ENCODE measurements at regions not wholly inside any gene's neighbourhood (a gene's known extent, or its start where the extent isn't known, plus 50 kb on each side); places are given as distances from the start of the nearest gene placed in this dataset.

DNA sequence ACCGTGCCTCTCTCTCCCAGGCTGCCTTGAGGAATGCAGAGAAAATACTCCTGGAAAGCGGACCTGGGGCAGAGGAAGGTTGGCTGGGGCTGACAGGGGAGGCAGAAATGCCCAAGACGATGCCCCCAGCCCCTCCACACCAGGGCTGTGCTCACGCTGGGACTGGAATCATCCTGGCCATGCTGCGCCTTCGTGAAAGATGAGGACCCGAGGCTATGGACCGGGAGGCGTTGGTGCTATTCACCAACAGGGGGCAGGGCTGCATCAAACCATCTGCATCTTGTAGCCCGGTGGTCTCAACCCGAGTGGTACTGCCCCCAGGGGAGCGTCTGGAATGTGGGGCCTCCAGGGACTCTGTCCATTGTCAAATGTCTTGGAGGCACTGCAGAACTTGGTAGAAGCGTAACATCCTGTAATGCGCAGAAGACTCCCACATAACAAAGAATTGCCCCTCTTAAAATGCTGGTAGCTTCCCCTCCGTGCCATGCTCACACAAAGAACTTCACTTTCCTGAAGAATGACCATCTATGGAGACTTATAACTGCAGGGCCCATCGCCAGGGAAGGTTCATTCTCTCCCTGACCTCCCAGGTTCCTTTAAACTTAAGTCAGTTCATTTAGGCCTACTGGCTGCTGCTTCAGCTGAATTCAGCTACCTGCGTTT lies 251.2 kb downstream of the RRAGC start:
- no peak for ATAC-seq (ENCODE audit: low FRiP score)
- no peaks in the 10 kb centered on the region for H3K27me3 ChIP-seq (ENCODE audit: control insufficient read depth in 1 of 2, insufficient read depth in 2 of 2, low read length in 1 of 2)
- no peaks in the 10 kb centered on the region for H3K36me3 ChIP-seq (ENCODE audit: control insufficient read depth in 1 of 2, insufficient read depth in 2 of 2, low read length in 1 of 2)
- H3K27ac ChIP-seq (ENCODE audit: low read depth in 1 of 2, low read length in 2 of 2) = no peak overlapping the region
- intact Hi-C loops (cut with DNase I) = loop anchor here (10.0 kb wide), 1 partner anchor 206 kb away; no protein-coding TSS in a partner anchor
- H3K4me1 ChIP-seq (ENCODE audit: control insufficient read depth in 1 of 2, insufficient read depth in 2 of 2, low read length in 2 of 2) = no peaks in the 10 kb centered on the region
- no peak overlapping the region for H3K4me3 ChIP-seq (ENCODE audit: low read length in 2 of 2)
- DNase-seq = no peak
- no peaks in the 10 kb centered on the region for H3K9me3 ChIP-seq (ENCODE audit: control insufficient read depth, low read length)
- WGBS, 2 donors = 24 to 26% methylated on average over 17 of the region's 17 CpGs

GRCh38 chr1:38607526-38607925 lies 252.0 kb downstream of the RRAGC start:
- DNase-seq = no peak
- WGBS, 2 donors = 60 to 64% methylated on average over 8 of the region's 8 CpGs

DNA sequence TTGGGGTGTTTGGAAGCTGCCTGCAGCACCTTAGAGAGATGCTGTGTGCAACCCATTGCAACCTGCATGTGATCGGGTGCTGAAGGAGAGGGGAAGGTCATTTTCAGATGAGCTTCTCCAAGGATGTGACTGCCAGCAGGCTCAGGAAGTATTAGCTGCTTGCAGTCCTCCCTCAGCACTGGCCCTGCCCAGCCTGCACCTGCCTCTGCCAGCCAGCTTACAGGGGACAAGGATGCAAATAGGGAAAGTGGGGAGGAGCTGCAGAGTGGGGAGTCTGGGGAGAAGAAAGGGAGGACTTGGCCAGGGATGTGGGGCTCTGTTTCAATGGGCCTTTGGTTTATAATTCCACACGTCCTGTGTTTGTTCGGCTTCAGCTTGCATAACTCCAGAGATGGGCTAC lies 254.5 kb downstream of the RRAGC start:
- no peak overlapping the region for H3K4me3 ChIP-seq (ENCODE audit: low read length in 2 of 2)
- no peaks in the 10 kb centered on the region for H3K36me3 ChIP-seq (ENCODE audit: control insufficient read depth in 1 of 2, insufficient read depth in 2 of 2, low read length in 1 of 2)
- intact Hi-C loops (cut with DNase I) = loop anchor here (10.0 kb wide), 1 partner anchor 210 kb away; no protein-coding TSS in a partner anchor
- no peak overlapping the region for H3K27ac ChIP-seq (ENCODE audit: low read depth in 1 of 2, low read length in 2 of 2)
- DNase-seq (no peak), ATAC-seq (ENCODE audit: low FRiP score) (no peak)
- H3K27me3 ChIP-seq (ENCODE audit: control insufficient read depth in 1 of 2, insufficient read depth in 2 of 2, low read length in 1 of 2) = no peaks in the 10 kb centered on the region
- no peaks in the 10 kb centered on the region for H3K4me1 ChIP-seq (ENCODE audit: control insufficient read depth in 1 of 2, insufficient read depth in 2 of 2, low read length in 2 of 2)
- 77% methylated on average over 3 of the region's 3 CpGs for WGBS, 2 donors
- no peaks in the 10 kb centered on the region for H3K9me3 ChIP-seq (ENCODE audit: control insufficient read depth, low read length)

More at GRCh38 chr1:38607526-38607925, 252.0 kb downstream of the RRAGC start:
- H3K36me3 ChIP-seq (ENCODE audit: control insufficient read depth in 1 of 2, insufficient read depth in 2 of 2, low read length in 1 of 2) = no peaks in the 10 kb centered on the region
- ATAC-seq (ENCODE audit: low FRiP score) = no peak
- no peaks in the 10 kb centered on the region for H3K27me3 ChIP-seq (ENCODE audit: control insufficient read depth in 1 of 2, insufficient read depth in 2 of 2, low read length in 1 of 2)
- no peaks in the 10 kb centered on the region for H3K4me1 ChIP-seq (ENCODE audit: control insufficient read depth in 1 of 2, insufficient read depth in 2 of 2, low read length in 2 of 2)
- intact Hi-C loops (cut with DNase I) = loop anchor here (10.0 kb wide), 1 partner anchor 207 kb away; no protein-coding TSS in a partner anchor
- no peak overlapping the region for H3K27ac ChIP-seq (ENCODE audit: low read depth in 1 of 2, low read length in 2 of 2)
- H3K9me3 ChIP-seq (ENCODE audit: control insufficient read depth, low read length) = no peaks in the 10 kb centered on the region
- H3K4me3 ChIP-seq (ENCODE audit: low read length in 2 of 2) = no peak overlapping the region

- 84 to 86% methylated on average over 8 of the region's 8 CpGs for WGBS, 2 donors
- DNase-seq (no peak), ATAC-seq (ENCODE audit: low FRiP score) (no peak)
- no peaks in the 10 kb centered on the region for H3K27me3 ChIP-seq (ENCODE audit: control insufficient read depth in 1 of 2, insufficient read depth in 2 of 2, low read length in 1 of 2)
- H3K4me1 ChIP-seq (ENCODE audit: control insufficient read depth in 1 of 2, insufficient read depth in 2 of 2, low read length in 2 of 2) = no peaks in the 10 kb centered on the region
- intact Hi-C loops (cut with DNase I) = loop anchor here (10.0 kb wide), 1 partner anchor 211 kb away; no protein-coding TSS in a partner anchor
- no peak overlapping the region for H3K27ac ChIP-seq (ENCODE audit: low read depth in 1 of 2, low read length in 2 of 2)
- H3K4me3 ChIP-seq (ENCODE audit: low read length in 2 of 2) = no peak overlapping the region
- H3K9me3 ChIP-seq (ENCODE audit: control insufficient read depth, low read length) = no peaks in the 10 kb centered on the region
- no peaks in the 10 kb centered on the region for H3K36me3 ChIP-seq (ENCODE audit: control insufficient read depth in 1 of 2, insufficient read depth in 2 of 2, low read length in 1 of 2)
Measured at GRCh38 chr1:38603907-38604306, 255.7 kb downstream of the RRAGC start.

- intact Hi-C loops (cut with DNase I) = loop anchor here (10.0 kb wide), 1 partner anchor 214 kb away; no protein-coding TSS in a partner anchor
- DNase-seq (no peak), ATAC-seq (ENCODE audit: low FRiP score) (no peak)
- no peaks in the 10 kb centered on the region for H3K4me1 ChIP-seq (ENCODE audit: control insufficient read depth in 1 of 2, insufficient read depth in 2 of 2, low read length in 2 of 2)
- WGBS, 2 donors = 58 to 66% methylated on average over 4 of the region's 4 CpGs
- peaks cover 1% of the 10 kb centered on the region for H3K9me3 ChIP-seq (ENCODE audit: control insufficient read depth, low read length)
- no peaks in the 10 kb centered on the region for H3K27me3 ChIP-seq (ENCODE audit: control insufficient read depth in 1 of 2, insufficient read depth in 2 of 2, low read length in 1 of 2)
- H3K36me3 ChIP-seq (ENCODE audit: control insufficient read depth in 1 of 2, insufficient read depth in 2 of 2, low read length in 1 of 2) = no peaks in the 10 kb centered on the region
- no peak overlapping the region for H3K27ac ChIP-seq (ENCODE audit: low read depth in 1 of 2, low read length in 2 of 2)
- no peak overlapping the region for H3K4me3 ChIP-seq (ENCODE audit: low read length in 2 of 2)
Measured at GRCh38 chr1:38600905-38601304, 258.7 kb downstream of the RRAGC start.

- Histone ChIP-seq H3K27ac (ENCODE audit: low read depth in 1 of 2, low read length in 2 of 2) (no peak overlapping the region), H3K36me3 (ENCODE audit: control insufficient read depth in 1 of 2, insufficient read depth in 2 of 2, low read length in 1 of 2) (no peaks in the 10 kb centered on the region), H3K27me3 (ENCODE audit: control insufficient read depth in 1 of 2, insufficient read depth in 2 of 2, low read length in 1 of 2) (no peaks in the 10 kb centered on the region), H3K4me3 (ENCODE audit: low read length in 2 of 2) (no peak overlapping the region), H3K4me1 (ENCODE audit: control insufficient read depth in 1 of 2, insufficient read depth in 2 of 2, low read length in 2 of 2) (no peaks in the 10 kb centered on the region), H3K9me3 (ENCODE audit: control insufficient read depth, low read length) (peaks cover 1% of the 10 kb centered on the region)
- no peak for DNase-seq
- 66 to 74% methylated on average over 1 of the region's 1 CpG for WGBS, 2 donors
- intact Hi-C loops (cut with DNase I) = loop anchor here (10.0 kb wide), 1 partner anchor 215 kb away; no protein-coding TSS in a partner anchor
- ATAC-seq (ENCODE audit: low FRiP score) = no peak
Measured at GRCh38 chr1:38600286-38600685, 259.3 kb downstream of the RRAGC start.

DNA sequence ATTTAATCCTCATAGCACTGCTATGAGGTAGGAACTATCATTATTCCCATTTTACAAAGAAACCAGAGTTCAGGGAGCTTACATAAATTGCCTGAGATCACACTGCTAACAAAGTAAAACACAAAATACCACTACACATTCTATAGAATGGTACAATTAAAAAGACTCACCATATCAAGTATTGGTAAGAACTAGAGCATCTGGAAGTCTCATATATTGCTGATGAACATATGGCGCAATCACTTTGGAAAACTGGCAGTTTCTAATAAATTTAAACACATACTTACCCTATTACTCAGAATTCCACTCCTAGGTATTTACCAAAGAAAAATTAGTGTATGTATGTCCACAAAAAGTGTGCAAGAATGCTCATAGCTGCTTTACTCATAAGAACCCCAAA lies 261.5 kb downstream of the RRAGC start:
- H3K4me1 ChIP-seq (ENCODE audit: control insufficient read depth in 1 of 2, insufficient read depth in 2 of 2, low read length in 2 of 2) = no peaks in the 10 kb centered on the region
- intact Hi-C loops (cut with DNase I) = no loop called here
- H3K27me3 ChIP-seq (ENCODE audit: control insufficient read depth in 1 of 2, insufficient read depth in 2 of 2, low read length in 1 of 2) = no peaks in the 10 kb centered on the region
- no peak overlapping the region for H3K4me3 ChIP-seq (ENCODE audit: low read length in 2 of 2)
- 95 to 100% methylated on average over 1 of the region's 1 CpG for WGBS, 2 donors
- ATAC-seq (ENCODE audit: low FRiP score) = no peak
- no peak overlapping the region for H3K27ac ChIP-seq (ENCODE audit: low read depth in 1 of 2, low read length in 2 of 2)
- no peak for DNase-seq
- H3K9me3 ChIP-seq (ENCODE audit: control insufficient read depth, low read length) = peaks cover 5% of the 10 kb centered on the region
- no peaks in the 10 kb centered on the region for H3K36me3 ChIP-seq (ENCODE audit: control insufficient read depth in 1 of 2, insufficient read depth in 2 of 2, low read length in 1 of 2)

- WGBS, 2 donors = 0% methylated on average over 1 of the region's 1 CpG
- intact Hi-C loops (cut with DNase I) = no loop called here
Measured at GRCh38 chr1:38589036-38589435, 270.5 kb downstream of the RRAGC start.

GRCh38 chr1:38587766-38588165 lies 271.8 kb downstream of the RRAGC start:
- no peaks in the 10 kb centered on the region for H3K36me3 ChIP-seq (ENCODE audit: control insufficient read depth in 1 of 2, insufficient read depth in 2 of 2, low read length in 1 of 2)
- no peaks in the 10 kb centered on the region for H3K27me3 ChIP-seq (ENCODE audit: control insufficient read depth in 1 of 2, insufficient read depth in 2 of 2, low read length in 1 of 2)
- intact Hi-C loops (cut with DNase I) = no loop called here
- no peaks in the 10 kb centered on the region for H3K4me1 ChIP-seq (ENCODE audit: control insufficient read depth in 1 of 2, insufficient read depth in 2 of 2, low read length in 2 of 2)
- WGBS, 2 donors = 88 to 92% methylated on average over 2 of the region's 2 CpGs
- H3K27ac ChIP-seq (ENCODE audit: low read depth in 1 of 2, low read length in 2 of 2) = no peak overlapping the region
- no peak for ATAC-seq (ENCODE audit: low FRiP score)
- DNase-seq = no peak
- H3K4me3 ChIP-seq (ENCODE audit: low read length in 2 of 2) = no peak overlapping the region
- peaks cover 4% of the 10 kb centered on the region for H3K9me3 ChIP-seq (ENCODE audit: control insufficient read depth, low read length)

More at GRCh38 chr1:38589036-38589435, 270.5 kb downstream of the RRAGC start:
- Histone ChIP-seq H3K9me3 (ENCODE audit: control insufficient read depth, low read length) (peaks cover 6% of the 10 kb centered on the region), H3K27ac (ENCODE audit: low read depth in 1 of 2, low read length in 2 of 2) (no peak overlapping the region), H3K4me3 (ENCODE audit: low read length in 2 of 2) (no peak overlapping the region), H3K4me1 (ENCODE audit: control insufficient read depth in 1 of 2, insufficient read depth in 2 of 2, low read length in 2 of 2) (no peaks in the 10 kb centered on the region), H3K27me3 (ENCODE audit: control insufficient read depth in 1 of 2, insufficient read depth in 2 of 2, low read length in 1 of 2) (no peaks in the 10 kb centered on the region), H3K36me3 (ENCODE audit: control insufficient read depth in 1 of 2, insufficient read depth in 2 of 2, low read length in 1 of 2) (no peaks in the 10 kb centered on the region)
- no peak for ATAC-seq (ENCODE audit: low FRiP score)
- DNase-seq = no peak

All from aorta (tissue), 5 donors.